Esophagus muscularis mucosa (tissue), 4 donors: ENCODE measurements at regions not wholly inside any gene's neighbourhood (a gene's known extent, or its start where the extent isn't known, plus 50 kb on each side); places are given as distances from the start of the nearest gene placed in this dataset.

Experiments used
- CTCF ChIP-seq, 3 experiments: fragments of 200-600 bp in 2 of 3; fragments of 450-650 bp in 1 of 3; sonication (generic) in 2 of 3; IDR thresholded peaks; one replicate each; pipeline ENCODE4 v1.5.1; 2017 to 2019; ENCODE audit warnings: antibody characterized with exemption in 3 of 3, mild to moderate bottlenecking in 2 of 3, moderate library complexity in 1 of 3
- EP300 ChIP-seq: sonication (generic); formaldehyde crosslinking; IDR thresholded peaks from one replicate; pipeline ENCODE4 v1.6.1; 2017; ENCODE audit warnings: antibody characterized with exemption
- POLR2A ChIP-seq: fragments of 450-650 bp; IDR thresholded peaks from one replicate; pipeline ENCODE4 v1.6.1; 2017; ENCODE audit warnings: antibody characterized with exemption, moderate library complexity, mild to moderate bottlenecking, low read depth
- POLR2AphosphoS5 ChIP-seq, 2 donors: sonication (generic); formaldehyde crosslinking; IDR thresholded peaks; one replicate each; pipeline ENCODE4 v1.6.1; 2017; ENCODE audit warnings: antibody characterized with exemption in 2 of 2

- no peak for TF ChIP-seq CTCF (IDR thresholded peaks at IDR 0.05)
- TF ChIP-seq POLR2A: no peak
- TF ChIP-seq POLR2AphosphoS5 (IDR thresholded peaks at IDR 0.05): no peak
- no peak for TF ChIP-seq EP300
These were observed 60.9 kb upstream of the IL1R1 start for GRCh38 chr2:102081606-102082005.
